SK-N-SH (cell line): ENCODE measurements at regions not wholly inside any gene's neighbourhood (a gene's known extent, or its start where the extent isn't known, plus 50 kb on each side); places are given as distances from the start of the nearest gene placed in this dataset.

Experiments
- EP300 ChIP-seq, 2 experiments: IDR thresholded peaks; 2 replicates each; pipeline versions ENCODE4 v1.4.0 to v1.6.1; 2012; ENCODE audit warnings: borderline replicate concordance in 1 of 2, low read depth in 1 of 2, low read length in 1 of 2
- JUND ChIP-seq: IDR thresholded peaks from 2 replicates; pipeline ENCODE4 v1.4.0; 2012
- MXI1 ChIP-seq: IDR thresholded peaks from 2 replicates; pipeline ENCODE4 v1.6.1; 2012; ENCODE audit warnings: mild to moderate bottlenecking, low read depth, low read length, improper control_type of control experiment
- PBX3 ChIP-seq: IDR thresholded peaks from 2 replicates; pipeline ENCODE4; 2012
- TF ChIP-seq, protein P1 (sequence below): fragments of 200-600 bp; sonication (generic); IDR thresholded peaks from 2 replicates; pipeline ENCODE4 v1.6.1; 2017; ENCODE audit warnings: antibody characterized with exemption, mild to moderate bottlenecking, moderate library complexity
- TF ChIP-seq, protein P2 (sequence below): IDR thresholded peaks from 2 replicates; pipeline ENCODE4 v1.6.1; 2012; ENCODE audit warnings: mild to moderate bottlenecking, low read depth, low read length, moderate library complexity

DNA sequence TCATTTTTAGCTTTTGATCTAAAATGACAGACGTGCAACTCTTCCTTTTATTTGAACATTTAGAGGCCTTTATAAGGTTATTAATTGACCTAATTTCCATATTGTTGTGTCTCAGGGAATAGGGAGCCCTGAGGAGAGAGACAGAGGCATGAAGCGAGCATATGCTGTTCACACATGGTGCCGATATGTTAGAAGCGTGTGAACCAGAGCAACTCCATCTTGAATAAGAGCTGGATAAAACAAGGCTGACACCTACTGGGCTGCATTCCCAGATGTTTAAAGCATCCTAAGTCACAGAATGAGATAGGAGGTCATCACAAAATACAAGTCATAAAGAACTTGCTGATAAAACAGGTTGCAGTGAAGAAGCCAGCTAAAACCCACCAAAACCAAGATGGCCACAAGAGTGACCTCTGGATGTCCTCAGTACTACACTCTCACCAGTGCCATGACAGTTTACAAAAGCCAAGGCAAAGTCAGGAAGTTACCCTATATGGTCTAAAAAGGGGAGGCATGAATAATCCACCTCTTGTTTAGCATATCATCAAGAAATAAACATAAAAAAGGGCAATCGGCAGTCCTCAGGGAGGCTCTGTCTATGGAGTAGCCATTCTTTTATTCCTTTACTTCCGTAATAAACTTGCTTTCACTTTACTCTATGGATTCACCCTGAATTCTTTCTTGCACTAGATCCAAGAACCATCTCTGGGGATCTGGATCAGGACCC is 80.1 kb downstream of the SEC61G start:
- no peak for TF ChIP-seq EP300 (IDR thresholded peaks at IDR 0.05; ENCODE audit: borderline replicate concordance in 1 of 2, low read depth in 1 of 2, low read length in 1 of 2)
- TF ChIP-seq, protein P1, sequence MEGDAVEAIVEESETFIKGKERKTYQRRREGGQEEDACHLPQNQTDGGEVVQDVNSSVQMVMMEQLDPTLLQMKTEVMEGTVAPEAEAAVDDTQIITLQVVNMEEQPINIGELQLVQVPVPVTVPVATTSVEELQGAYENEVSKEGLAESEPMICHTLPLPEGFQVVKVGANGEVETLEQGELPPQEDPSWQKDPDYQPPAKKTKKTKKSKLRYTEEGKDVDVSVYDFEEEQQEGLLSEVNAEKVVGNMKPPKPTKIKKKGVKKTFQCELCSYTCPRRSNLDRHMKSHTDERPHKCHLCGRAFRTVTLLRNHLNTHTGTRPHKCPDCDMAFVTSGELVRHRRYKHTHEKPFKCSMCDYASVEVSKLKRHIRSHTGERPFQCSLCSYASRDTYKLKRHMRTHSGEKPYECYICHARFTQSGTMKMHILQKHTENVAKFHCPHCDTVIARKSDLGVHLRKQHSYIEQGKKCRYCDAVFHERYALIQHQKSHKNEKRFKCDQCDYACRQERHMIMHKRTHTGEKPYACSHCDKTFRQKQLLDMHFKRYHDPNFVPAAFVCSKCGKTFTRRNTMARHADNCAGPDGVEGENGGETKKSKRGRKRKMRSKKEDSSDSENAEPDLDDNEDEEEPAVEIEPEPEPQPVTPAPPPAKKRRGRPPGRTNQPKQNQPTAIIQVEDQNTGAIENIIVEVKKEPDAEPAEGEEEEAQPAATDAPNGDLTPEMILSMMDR: peak; percentile 18; the same call in 1 of the 2 replicates
- TF ChIP-seq PBX3: no peak
- TF ChIP-seq MXI1: no peak
- TF ChIP-seq JUND: no peak
- TF ChIP-seq, protein P2, sequence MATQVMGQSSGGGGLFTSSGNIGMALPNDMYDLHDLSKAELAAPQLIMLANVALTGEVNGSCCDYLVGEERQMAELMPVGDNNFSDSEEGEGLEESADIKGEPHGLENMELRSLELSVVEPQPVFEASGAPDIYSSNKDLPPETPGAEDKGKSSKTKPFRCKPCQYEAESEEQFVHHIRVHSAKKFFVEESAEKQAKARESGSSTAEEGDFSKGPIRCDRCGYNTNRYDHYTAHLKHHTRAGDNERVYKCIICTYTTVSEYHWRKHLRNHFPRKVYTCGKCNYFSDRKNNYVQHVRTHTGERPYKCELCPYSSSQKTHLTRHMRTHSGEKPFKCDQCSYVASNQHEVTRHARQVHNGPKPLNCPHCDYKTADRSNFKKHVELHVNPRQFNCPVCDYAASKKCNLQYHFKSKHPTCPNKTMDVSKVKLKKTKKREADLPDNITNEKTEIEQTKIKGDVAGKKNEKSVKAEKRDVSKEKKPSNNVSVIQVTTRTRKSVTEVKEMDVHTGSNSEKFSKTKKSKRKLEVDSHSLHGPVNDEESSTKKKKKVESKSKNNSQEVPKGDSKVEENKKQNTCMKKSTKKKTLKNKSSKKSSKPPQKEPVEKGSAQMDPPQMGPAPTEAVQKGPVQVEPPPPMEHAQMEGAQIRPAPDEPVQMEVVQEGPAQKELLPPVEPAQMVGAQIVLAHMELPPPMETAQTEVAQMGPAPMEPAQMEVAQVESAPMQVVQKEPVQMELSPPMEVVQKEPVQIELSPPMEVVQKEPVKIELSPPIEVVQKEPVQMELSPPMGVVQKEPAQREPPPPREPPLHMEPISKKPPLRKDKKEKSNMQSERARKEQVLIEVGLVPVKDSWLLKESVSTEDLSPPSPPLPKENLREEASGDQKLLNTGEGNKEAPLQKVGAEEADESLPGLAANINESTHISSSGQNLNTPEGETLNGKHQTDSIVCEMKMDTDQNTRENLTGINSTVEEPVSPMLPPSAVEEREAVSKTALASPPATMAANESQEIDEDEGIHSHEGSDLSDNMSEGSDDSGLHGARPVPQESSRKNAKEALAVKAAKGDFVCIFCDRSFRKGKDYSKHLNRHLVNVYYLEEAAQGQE: no peak
